ENCODE measurements at regions not wholly inside any gene's neighbourhood (a gene's known extent, or its start where the extent isn't known, plus 50 kb on each side); places are given as distances from the start of the nearest gene placed in this dataset.
"Not testable (repeated sequence)": the region's sequence is repeated elsewhere in the genome, so short reads cannot be mapped to it uniquely, and the experiment has no call there.

DNA sequence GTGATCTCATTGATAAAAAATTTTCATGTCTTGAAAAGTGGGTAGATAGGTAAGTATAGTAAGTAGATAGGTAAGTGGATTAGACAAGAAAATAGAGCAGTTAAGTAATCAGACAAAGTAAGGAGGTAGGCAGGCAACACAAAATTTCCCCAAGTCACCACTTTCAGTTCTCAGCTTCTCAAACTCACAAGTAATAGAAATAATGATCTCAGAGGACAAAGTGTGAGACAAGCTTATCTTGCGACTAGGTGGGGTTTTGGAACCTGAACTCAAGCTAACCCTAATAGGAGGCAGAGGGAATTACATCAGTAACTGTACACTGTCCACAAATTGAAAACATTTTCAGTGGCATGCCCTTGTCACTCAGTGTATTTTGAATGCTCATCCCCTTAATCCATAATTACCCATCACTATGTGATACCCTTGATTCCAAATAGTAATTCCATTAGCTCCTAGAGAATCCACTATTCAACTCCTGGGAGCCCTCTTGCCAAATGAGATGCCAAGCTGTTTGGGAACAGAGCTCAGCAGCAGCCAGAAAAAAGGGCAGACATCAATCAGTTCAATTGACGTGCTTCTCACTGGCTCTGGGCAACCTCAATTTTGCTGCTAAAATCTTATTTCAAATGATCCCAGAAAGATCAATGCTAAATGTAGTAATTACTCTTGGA is 703.2 kb downstream of the XPNPEP1 start:
- TF ChIP-seq EZH2 (IDR thresholded peaks at IDR 0.05; ENCODE audit: low read length, unreplicated experiment) (no peak), EZH2phosphoT487 (IDR thresholded peaks at IDR 0.05; ENCODE audit: borderline replicate concordance, low read length) (no peak)
- TF ChIP-seq, protein P1, sequence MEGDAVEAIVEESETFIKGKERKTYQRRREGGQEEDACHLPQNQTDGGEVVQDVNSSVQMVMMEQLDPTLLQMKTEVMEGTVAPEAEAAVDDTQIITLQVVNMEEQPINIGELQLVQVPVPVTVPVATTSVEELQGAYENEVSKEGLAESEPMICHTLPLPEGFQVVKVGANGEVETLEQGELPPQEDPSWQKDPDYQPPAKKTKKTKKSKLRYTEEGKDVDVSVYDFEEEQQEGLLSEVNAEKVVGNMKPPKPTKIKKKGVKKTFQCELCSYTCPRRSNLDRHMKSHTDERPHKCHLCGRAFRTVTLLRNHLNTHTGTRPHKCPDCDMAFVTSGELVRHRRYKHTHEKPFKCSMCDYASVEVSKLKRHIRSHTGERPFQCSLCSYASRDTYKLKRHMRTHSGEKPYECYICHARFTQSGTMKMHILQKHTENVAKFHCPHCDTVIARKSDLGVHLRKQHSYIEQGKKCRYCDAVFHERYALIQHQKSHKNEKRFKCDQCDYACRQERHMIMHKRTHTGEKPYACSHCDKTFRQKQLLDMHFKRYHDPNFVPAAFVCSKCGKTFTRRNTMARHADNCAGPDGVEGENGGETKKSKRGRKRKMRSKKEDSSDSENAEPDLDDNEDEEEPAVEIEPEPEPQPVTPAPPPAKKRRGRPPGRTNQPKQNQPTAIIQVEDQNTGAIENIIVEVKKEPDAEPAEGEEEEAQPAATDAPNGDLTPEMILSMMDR (conservative IDR thresholded peaks at IDR 0.05; ENCODE audit: low read depth, low read length) = no peak
- no TSS peak for BruUV-seq (replicated peaks)
- POLR2A ChIA-PET (ENCODE audit: unreplicated experiment) = no interaction called here
- Histone ChIP-seq H3K27me3 (ENCODE audit: low read length) (no peaks in the 10 kb centered on the region), H3K9me2 (replicated peaks; ENCODE audit: low read length) (no peaks in the 10 kb centered on the region), H3K4me3 (ENCODE audit: low read length) (no peak overlapping the region), H3F3A (ENCODE audit: low read length, unreplicated experiment) (no peaks in the 10 kb centered on the region), H3K36me3 (ENCODE audit: low read depth, low read length) (no peaks in the 10 kb centered on the region), H3K9me3 (ENCODE audit: low read length) (no peaks in the 10 kb centered on the region), H3K4me2 (ENCODE audit: low read length) (no peak overlapping the region), H4K20me1 (ENCODE audit: low read length) (no peaks in the 10 kb centered on the region), H3K9ac (ENCODE audit: low read length) (no peak overlapping the region), H3K4me1 (ENCODE audit: insufficient read depth, low read length) (no peaks in the 10 kb centered on the region), H2AFZ (ENCODE audit: low read length) (no peak overlapping the region), H3K79me2 (ENCODE audit: low read length) (no peaks in the 10 kb centered on the region), H3K27ac (ENCODE audit: low read length) (no peak overlapping the region)
- CTCF ChIA-PET = no interaction called here
- DNase-seq (no peak), ATAC-seq (no peak)
- intact Hi-C loops (cut with micrococcal nuclease) = no loop called here

DNA sequence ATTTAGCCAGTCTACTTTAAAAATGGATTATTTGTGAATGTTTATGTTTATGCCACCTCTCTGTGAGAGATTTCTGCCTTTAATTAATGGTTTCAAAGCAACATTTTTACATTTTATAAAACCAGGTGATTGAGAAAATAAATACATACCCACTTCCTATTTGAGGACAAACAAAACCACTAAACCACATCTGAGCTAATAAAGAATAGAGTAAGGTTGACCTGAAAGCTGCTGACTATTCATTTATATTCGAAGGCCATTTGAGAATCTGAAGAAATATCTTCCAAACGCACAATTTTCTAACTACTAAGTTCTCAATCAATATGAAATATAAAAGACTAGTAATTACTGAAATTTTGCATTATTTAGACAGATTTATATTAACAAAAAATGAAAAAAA is 705.1 kb downstream of the XPNPEP1 start:
- H3K4me3 ChIP-seq (ENCODE audit: low read length) = no peak overlapping the region
- no peak overlapping the region for H3K27ac ChIP-seq (ENCODE audit: low read length)
- H4K20me1 ChIP-seq (ENCODE audit: low read length) = no peaks in the 10 kb centered on the region
- H3K36me3 ChIP-seq (ENCODE audit: low read depth, low read length) = no peaks in the 10 kb centered on the region
- H3K9ac ChIP-seq (ENCODE audit: low read length) = no peak overlapping the region
- no peak for DNase-seq
- no TSS peak for BruUV-seq (replicated peaks)
- no peaks in the 10 kb centered on the region for H3K4me1 ChIP-seq (ENCODE audit: insufficient read depth, low read length)
- no peaks in the 10 kb centered on the region for H3K9me2 ChIP-seq (replicated peaks; ENCODE audit: low read length)
- ATAC-seq = no peak
- TF ChIP-seq EZH2phosphoT487 (IDR thresholded peaks at IDR 0.05; ENCODE audit: borderline replicate concordance, low read length) (no peak), EZH2 (IDR thresholded peaks at IDR 0.05; ENCODE audit: low read length, unreplicated experiment) (no peak)
- TF ChIP-seq, protein P1 (conservative IDR thresholded peaks at IDR 0.05; ENCODE audit: low read depth, low read length) = no peak
- no peaks in the 10 kb centered on the region for H3K9me3 ChIP-seq (ENCODE audit: low read length)
- H3F3A ChIP-seq (ENCODE audit: low read length, unreplicated experiment) = no peaks in the 10 kb centered on the region
- H3K27me3 ChIP-seq (ENCODE audit: low read length) = no peaks in the 10 kb centered on the region
- no peak overlapping the region for H2AFZ ChIP-seq (ENCODE audit: low read length)
- H3K79me2 ChIP-seq (ENCODE audit: low read length) = no peaks in the 10 kb centered on the region
- intact Hi-C loops (cut with micrococcal nuclease) = no loop called here
- POLR2A ChIA-PET (ENCODE audit: unreplicated experiment) = interaction anchor here (0.6 kb wide), 1 partner anchor 108 kb away, joined by 4 read pairs; no protein-coding TSS in a partner anchor
- H3K4me2 ChIP-seq (ENCODE audit: low read length) = no peak overlapping the region
- CTCF ChIA-PET = no interaction called here

DNA sequence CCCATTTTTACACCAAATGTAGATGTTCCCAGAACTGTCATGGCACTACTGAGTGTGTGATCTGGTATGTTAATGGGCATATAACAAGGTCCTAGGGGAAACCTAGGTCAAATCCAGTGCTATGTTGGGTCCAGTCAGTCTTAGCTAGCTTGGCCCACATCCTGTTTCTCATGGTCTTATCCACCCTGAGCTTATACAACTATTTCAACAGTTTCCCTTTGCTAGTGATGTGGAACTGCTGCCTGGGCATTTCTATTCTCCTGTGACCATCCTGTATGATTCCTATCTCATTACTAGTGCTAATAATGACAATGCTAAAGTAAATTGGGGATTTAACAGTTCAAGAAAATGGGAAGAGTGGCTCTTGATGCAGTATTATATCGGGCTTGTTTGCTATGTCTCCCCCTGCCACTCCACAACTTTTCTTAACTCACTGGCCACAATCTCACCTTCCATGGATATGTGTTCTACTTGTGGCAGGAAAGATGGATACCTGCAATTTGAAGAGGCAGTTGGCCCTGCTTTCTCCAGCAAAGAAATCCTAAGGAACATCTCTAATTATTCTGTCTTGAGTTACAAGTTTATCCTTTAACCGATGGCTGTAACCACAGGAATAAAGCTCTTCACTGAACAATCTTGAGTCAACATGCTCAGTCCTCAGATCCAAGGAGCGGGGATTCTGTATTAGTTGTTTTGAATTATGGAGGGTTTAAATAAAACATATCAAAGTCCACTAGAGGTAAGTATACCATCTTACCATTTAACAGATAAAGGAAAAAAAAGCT is 707.8 kb downstream of the XPNPEP1 start:
- intact Hi-C loops (cut with micrococcal nuclease) = no loop called here
- H3K9me3 ChIP-seq (ENCODE audit: low read length) = no peaks in the 10 kb centered on the region
- H4K20me1 ChIP-seq (ENCODE audit: low read length) = no peaks in the 10 kb centered on the region
- BruUV-seq (replicated peaks) = no TSS peak
- no peak overlapping the region for H3K27ac ChIP-seq (ENCODE audit: low read length)
- no peaks in the 10 kb centered on the region for H3K4me1 ChIP-seq (ENCODE audit: insufficient read depth, low read length)
- ATAC-seq (no peak), DNase-seq (no peak)
- H2AFZ ChIP-seq (ENCODE audit: low read length) = no peak overlapping the region
- H3K4me3 ChIP-seq (ENCODE audit: low read length) = no peak overlapping the region
- no peaks in the 10 kb centered on the region for H3K27me3 ChIP-seq (ENCODE audit: low read length)
- no peak overlapping the region for H3K9ac ChIP-seq (ENCODE audit: low read length)
- no peaks in the 10 kb centered on the region for H3K36me3 ChIP-seq (ENCODE audit: low read depth, low read length)
- H3K79me2 ChIP-seq (ENCODE audit: low read length) = no peaks in the 10 kb centered on the region
- no peaks in the 10 kb centered on the region for H3K9me2 ChIP-seq (replicated peaks; ENCODE audit: low read length)
- ChIA-PET POLR2A (ENCODE audit: unreplicated experiment) (no interaction called here), CTCF (no interaction called here)
- H3K4me2 ChIP-seq (ENCODE audit: low read length) = no peak overlapping the region
- no peak for TF ChIP-seq EZH2 (IDR thresholded peaks at IDR 0.05; ENCODE audit: low read length, unreplicated experiment)
- TF ChIP-seq, protein P1 (conservative IDR thresholded peaks at IDR 0.05; ENCODE audit: low read depth, low read length) = no peak
- TF ChIP-seq EZH2phosphoT487 (IDR thresholded peaks at IDR 0.05; ENCODE audit: borderline replicate concordance, low read length) = no peak
- H3F3A ChIP-seq (ENCODE audit: low read length, unreplicated experiment) = no peaks in the 10 kb centered on the region

DNA sequence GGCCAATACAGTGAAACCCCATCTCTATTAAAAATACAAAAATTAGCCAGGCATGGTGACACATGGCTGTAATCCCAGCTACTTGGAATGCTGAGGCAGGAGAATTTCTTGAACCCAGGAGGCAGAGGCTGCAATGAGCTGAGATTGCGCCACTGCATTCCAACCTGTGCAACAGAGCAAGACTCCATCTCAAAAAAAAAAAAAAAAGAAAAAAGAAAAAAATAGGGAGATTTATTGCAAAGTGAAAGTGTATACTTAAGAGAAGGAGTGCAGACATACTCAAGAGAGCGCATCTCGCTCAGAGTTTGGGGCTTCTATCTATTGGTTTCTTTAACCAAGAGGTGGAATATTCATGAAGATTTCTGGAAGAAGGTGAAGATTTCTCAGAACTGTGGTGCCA is 708.4 kb downstream of the XPNPEP1 start:
- ATAC-seq; H3K27ac ChIP-seq (ENCODE audit: low read length); DNase-seq; H3K79me2 ChIP-seq (ENCODE audit: low read length); H2AFZ ChIP-seq (ENCODE audit: low read length); H3K4me3 ChIP-seq (ENCODE audit: low read length); H3K27me3 ChIP-seq (ENCODE audit: low read length); CTCF ChIA-PET; intact Hi-C loops (cut with micrococcal nuclease); H3K9me2 ChIP-seq (replicated peaks; ENCODE audit: low read length); BruUV-seq (replicated peaks); H3K4me1 ChIP-seq (ENCODE audit: insufficient read depth, low read length); H3K9ac ChIP-seq (ENCODE audit: low read length); H4K20me1 ChIP-seq (ENCODE audit: low read length); POLR2A ChIA-PET (ENCODE audit: unreplicated experiment); H3F3A ChIP-seq (ENCODE audit: low read length, unreplicated experiment); H3K9me3 ChIP-seq (ENCODE audit: low read length); H3K4me2 ChIP-seq (ENCODE audit: low read length); H3K36me3 ChIP-seq (ENCODE audit: low read depth, low read length): not testable (repeated sequence)
